ENCODE measurements at regions not wholly inside any gene's neighbourhood (a gene's known extent, or its start where the extent isn't known, plus 50 kb on each side); places are given as distances from the start of the nearest gene placed in this dataset.

- DNase-seq (ENCODE audit: low read depth in 2 of 2), result no peak
Observed at GRCh38 chr21:16815243-16815642, 697.6 kb upstream of the CXADR start.

- no peak for DNase-seq (ENCODE audit: low read depth in 2 of 2)
Observed at GRCh38 chr21:16821588-16821987, 691.3 kb upstream of the CXADR start.

GRCh38 chr21:16829532-16829931, 683.3 kb upstream of the CXADR start:
- no peak for DNase-seq (ENCODE audit: low read depth in 2 of 2)

GRCh38 chr21:16832791-16833190, 680.1 kb upstream of the CXADR start:
- DNase-seq (ENCODE audit: low read depth in 2 of 2), result no peak

GRCh38 chr21:16834791-16835190, 678.1 kb upstream of the CXADR start:
- no peak for DNase-seq (ENCODE audit: low read depth in 2 of 2)

GRCh38 chr21:16837321-16837720, 675.5 kb upstream of the CXADR start:
- no peak for DNase-seq (ENCODE audit: low read depth in 2 of 2)

- DNase-seq (ENCODE audit: low read depth in 2 of 2), result no peak
Observed at GRCh38 chr21:16837721-16838120, 675.1 kb upstream of the CXADR start.

GRCh38 chr21:16838331-16838730, 674.5 kb upstream of the CXADR start:
- no peak for DNase-seq (ENCODE audit: low read depth in 2 of 2)

GRCh38 chr21:16840538-16840937, 672.3 kb upstream of the CXADR start:
- no peak for DNase-seq (ENCODE audit: low read depth in 2 of 2)

- no peak for DNase-seq (ENCODE audit: low read depth in 2 of 2)
Observed at GRCh38 chr21:16841975-16842695, 670.7 kb upstream of the CXADR start.

- DNase-seq (ENCODE audit: low read depth in 2 of 2), result no peak
Observed at GRCh38 chr21:16842696-16843035, 670.2 kb upstream of the CXADR start.

GRCh38 chr21:16847211-16847610, 665.6 kb upstream of the CXADR start:
- DNase-seq (ENCODE audit: low read depth in 2 of 2), result no peak

- DNase-seq (ENCODE audit: low read depth in 2 of 2), result no peak
Observed at GRCh38 chr21:16851054-16851453, 661.8 kb upstream of the CXADR start.

GRCh38 chr21:16855164-16855667, 657.6 kb upstream of the CXADR start:
- DNase-seq (ENCODE audit: low read depth in 2 of 2), result no peak

GRCh38 chr21:16863362-16863905, 649.4 kb upstream of the CXADR start:
- no peak for DNase-seq (ENCODE audit: low read depth in 2 of 2)

GRCh38 chr21:16863908-16864307, 648.9 kb upstream of the CXADR start:
- no peak for DNase-seq (ENCODE audit: low read depth in 2 of 2)

GRCh38 chr21:16865632-16866031, 647.2 kb upstream of the CXADR start:
- DNase-seq (ENCODE audit: low read depth in 2 of 2), result no peak

- no peak for DNase-seq (ENCODE audit: low read depth in 2 of 2)
Observed at GRCh38 chr21:16866851-16867250, 646.0 kb upstream of the CXADR start.

- no peak for DNase-seq (ENCODE audit: low read depth in 2 of 2)
Observed at GRCh38 chr21:16870103-16870502, 642.7 kb upstream of the CXADR start.

GRCh38 chr21:16872616-16873015, 640.2 kb upstream of the CXADR start:
- no peak for DNase-seq (ENCODE audit: low read depth in 2 of 2)

- DNase-seq (ENCODE audit: low read depth in 2 of 2), result no peak
Observed at GRCh38 chr21:16873176-16873575, 639.7 kb upstream of the CXADR start.

- no peak for DNase-seq (ENCODE audit: low read depth in 2 of 2)
Observed at GRCh38 chr21:16873596-16873995, 639.2 kb upstream of the CXADR start.

- no peak for DNase-seq (ENCODE audit: low read depth in 2 of 2)
Observed at GRCh38 chr21:16879479-16879878, 633.4 kb upstream of the CXADR start.

GRCh38 chr21:16891821-16892220, 621.0 kb upstream of the CXADR start:
- DNase-seq (ENCODE audit: low read depth in 2 of 2), result no peak
